HCT116 (cell line): ENCODE measurements at regions not wholly inside any gene's neighbourhood (a gene's known extent, or its start where the extent isn't known, plus 50 kb on each side); places are given as distances from the start of the nearest gene placed in this dataset.

Experiments
- ATAC-seq: fragments of 200-7000 bp; cut with Tn5 transposase; 2 replicates; pipeline ENCODE4 v1.9.1; 2020; ENCODE audit warnings: mild to moderate bottlenecking, moderate library complexity
- BruUV-seq: library from RNA; stranded (reverse); fragments of 400-500 nt; replicated peaks from 2 replicates; lab custom pipeline; 2021; lab: Mats Ljungman, UMichigan
- CTCF ChIA-PET: fragments of 300-600 bp; sonication (Branson Sonifier 250); formaldehyde crosslinking; loops from one replicate; lab custom pipeline; 2021; ENCODE audit warnings: antibody characterized with exemption; lab: Charles Lee
- POLR2A ChIA-PET: fragments of 300-600, 350-600 bp; sonication (Branson Sonifier 250); formaldehyde crosslinking; loops from one replicate; lab custom pipeline; 2021; ENCODE audit warnings: antibody characterized with exemption; lab: Charles Lee
- RAD21 ChIA-PET, 2 experiments: fragments of 300-600 bp; sonication (Branson Sonifier 250); formaldehyde crosslinking; loops; one replicate each; lab custom pipeline; 2023; ENCODE audit warnings: low total read pairs in 2 of 2; ENCODE audit not compliant: uncharacterized antibody in 2 of 2, unreplicated experiment in 2 of 2, low non-redundant PET in 1 of 2; lab: Charles Lee
- DNase-seq: peaks from one replicate; pipeline ENCODE4 v3.0.0-alpha.2; 2010; ENCODE audit warnings: low read depth, low spot score
- H2AFZ ChIP-seq: fragments of 200-600 bp; shearing (Covaris generic), sonication (generic); 2 replicates; pipeline ENCODE4 v1.6.1; 2017; ENCODE audit warnings: low read depth, mixed run types, mixed read lengths, antibody characterized with exemption, low read length; ENCODE audit not compliant: poor library complexity, severe bottlenecking
- H3K27ac ChIP-seq: 2 replicates; pipeline ENCODE4 v1.5.1; 2012; ENCODE audit warnings: low read depth, low read length
- H3K27me3 ChIP-seq: fragments of 200-600 bp; sonication (generic); 2 replicates; pipeline ENCODE4 v1.6.1; 2016; ENCODE audit warnings: mixed run types, low read length, mixed read lengths; ENCODE audit not compliant: insufficient read depth
- H3K36me3 ChIP-seq, 2 experiments: fragments of 200-500 bp in 1 of 2; fragments of 200-600 bp in 1 of 2; sonication (Bioruptor generic) in 1 of 2; sonication (generic) in 1 of 2; 2 replicates each; pipeline versions ENCODE4 v1.5.1 to v1.6.1; 2014 to 2016; ENCODE audit warnings: low read length in 2 of 2, inconsistent platforms in 1 of 2, mixed read lengths in 1 of 2, mixed run types in 1 of 2; ENCODE audit not compliant: insufficient read depth in 2 of 2, control insufficient read depth in 1 of 2
- H3K4me1 ChIP-seq, 2 experiments: fragments of 200-600 bp in 1 of 2; sonication (generic) in 1 of 2; 2 replicates each; pipeline versions ENCODE4 v1.5.1 to v1.6.1; 2012 to 2017; ENCODE audit warnings: low read length in 2 of 2, inconsistent platforms in 1 of 2, mild to moderate bottlenecking in 1 of 2, mixed read lengths in 1 of 2, mixed run types in 1 of 2, moderate library complexity in 1 of 2; ENCODE audit not compliant: insufficient read depth in 2 of 2, control insufficient read depth in 1 of 2
- H3K4me2 ChIP-seq: fragments of 200-600 bp; sonication (generic); 2 replicates; pipeline ENCODE4 v1.6.1; 2017; ENCODE audit warnings: mixed run types, low read length, mixed read lengths
- H3K4me3 ChIP-seq, 2 experiments: fragments of 200-600 bp in 1 of 2; sonication (generic) in 1 of 2; replicated peaks in 1 of 2; 2 replicates each; pipeline ENCODE4 v1.5.1; 2011 to 2016; ENCODE audit warnings: low read length in 2 of 2, control low read depth in 1 of 2, low read depth in 1 of 2, mild to moderate bottlenecking in 1 of 2, mixed read lengths in 1 of 2, mixed run types in 1 of 2
- H3K79me2 ChIP-seq: fragments of 200-600 bp; sonication (generic); 2 replicates; pipeline ENCODE4 v1.6.1; 2017; ENCODE audit warnings: mild to moderate bottlenecking, mixed run types, low read length, moderate library complexity, mixed read lengths; ENCODE audit not compliant: insufficient read depth
- H3K9ac ChIP-seq: fragments of 200-600 bp; sonication (generic); 2 replicates; pipeline ENCODE4 v1.6.1; 2016; ENCODE audit warnings: low read length, mixed read lengths
- H3K9me2 ChIP-seq: fragments of 200-600 bp; sonication (generic), shearing (Covaris generic); 2 replicates; pipeline ENCODE4 v1.6.1; 2017; ENCODE audit warnings: mixed run types, mild to moderate bottlenecking, moderate library complexity; ENCODE audit not compliant: insufficient read depth
- H3K9me3 ChIP-seq, 2 experiments: fragments of 200-500 bp in 1 of 2; fragments of 200-600 bp in 1 of 2; sonication (Bioruptor generic) in 1 of 2; sonication (generic) in 1 of 2; 2 replicates each; pipeline ENCODE4 v1.6.1; 2014 to 2017; ENCODE audit warnings: low read length in 2 of 2, mixed read lengths in 2 of 2, inconsistent platforms in 1 of 2, low read depth in 1 of 2, mild to moderate bottlenecking in 1 of 2, mixed run types in 1 of 2, moderate library complexity in 1 of 2; ENCODE audit not compliant: control insufficient read depth in 1 of 2, insufficient read depth in 1 of 2
- H4K20me1 ChIP-seq: fragments of 200-600 bp; sonication (generic), shearing (Covaris generic); 2 replicates; pipeline ENCODE4 v1.6.1; 2017; ENCODE audit warnings: mixed run types, mild to moderate bottlenecking, moderate library complexity; ENCODE audit not compliant: insufficient read depth
- EGR1 ChIP-seq: IDR thresholded peaks from 2 replicates; pipeline ENCODE4 v1.6.1; 2012; ENCODE audit warnings: low read depth
- ELF1 ChIP-seq: IDR thresholded peaks from 2 replicates; pipeline ENCODE4 v1.6.1; 2012; ENCODE audit warnings: low read depth, borderline replicate concordance
- EZH2phosphoT487 ChIP-seq: fragments of 200-600 bp; IDR thresholded peaks from 2 replicates; pipeline ENCODE4 v1.6.1; 2018; ENCODE audit warnings: antibody characterized with exemption, borderline replicate concordance
- FOSL1 ChIP-seq: IDR thresholded peaks from 2 replicates; pipeline ENCODE4 v1.6.1; 2012; ENCODE audit warnings: low read depth
- JUND ChIP-seq: IDR thresholded peaks from 2 replicates; pipeline ENCODE4 v1.6.1; 2012
- MAX ChIP-seq: IDR thresholded peaks from 2 replicates; pipeline ENCODE4 v1.6.1; 2012
- SRF ChIP-seq: IDR thresholded peaks from 2 replicates; pipeline ENCODE4 v1.6.1; 2012; ENCODE audit warnings: low read depth
- TCF7L2 ChIP-seq: IDR thresholded peaks from 2 replicates; pipeline ENCODE4 v1.7.0; 2011; ENCODE audit warnings: borderline replicate concordance, inconsistent platforms; ENCODE audit not compliant: insufficient read depth, insufficient read length; ENCODE audit errors: extremely low read depth
- YY1 ChIP-seq: IDR thresholded peaks from 2 replicates; pipeline ENCODE4 v1.6.1; 2011; ENCODE audit warnings: low read length, low read depth, moderate library complexity, mild to moderate bottlenecking; ENCODE audit not compliant: insufficient replicate concordance; ENCODE audit errors: extremely low read depth
- ZFX ChIP-seq: fragments of 450-650 bp; IDR thresholded peaks from 2 replicates; pipeline ENCODE4 v1.6.1; 2017
- intact Hi-C: fragments of 100-400 bp; cut with micrococcal nuclease; formaldehyde crosslinking; loops from 2 replicates; pipeline ENCODE4 v1.10.0; 2022
- TF ChIP-seq, protein P1 (sequence below), 3 experiments: fragments of 200-600 bp in 1 of 3; sonication (generic) in 1 of 3; IDR thresholded peaks in 2 of 3; conservative IDR thresholded peaks in 1 of 3; 2 replicates each; pipeline ENCODE4 v1.5.1; 2012 to 2017; ENCODE audit warnings: low read depth in 2 of 3, low read length in 2 of 3, antibody characterized with exemption in 1 of 3, borderline replicate concordance in 1 of 3, control low read depth in 1 of 3, mild to moderate bottlenecking in 1 of 3, mixed read lengths in 1 of 3, mixed run types in 1 of 3, moderate library complexity in 1 of 3; ENCODE audit not compliant: insufficient read depth in 1 of 3
- TF ChIP-seq, protein P2 (sequence below): IDR thresholded peaks from 2 replicates; pipeline ENCODE4 v1.6.1; 2012
- TF ChIP-seq, protein P3 (sequence below): IDR thresholded peaks from 2 replicates; pipeline ENCODE4 v1.6.1; 2011; ENCODE audit warnings: mild to moderate bottlenecking, low read length, moderate library complexity; ENCODE audit not compliant: insufficient replicate concordance; ENCODE audit errors: extremely low read depth

GRCh38 chr13:55963934-55964333, 1176.8 kb upstream of the PRR20A start:
- no peak for ATAC-seq
- no peak overlapping the region for H3K9ac ChIP-seq
- TF ChIP-seq, protein P1, sequence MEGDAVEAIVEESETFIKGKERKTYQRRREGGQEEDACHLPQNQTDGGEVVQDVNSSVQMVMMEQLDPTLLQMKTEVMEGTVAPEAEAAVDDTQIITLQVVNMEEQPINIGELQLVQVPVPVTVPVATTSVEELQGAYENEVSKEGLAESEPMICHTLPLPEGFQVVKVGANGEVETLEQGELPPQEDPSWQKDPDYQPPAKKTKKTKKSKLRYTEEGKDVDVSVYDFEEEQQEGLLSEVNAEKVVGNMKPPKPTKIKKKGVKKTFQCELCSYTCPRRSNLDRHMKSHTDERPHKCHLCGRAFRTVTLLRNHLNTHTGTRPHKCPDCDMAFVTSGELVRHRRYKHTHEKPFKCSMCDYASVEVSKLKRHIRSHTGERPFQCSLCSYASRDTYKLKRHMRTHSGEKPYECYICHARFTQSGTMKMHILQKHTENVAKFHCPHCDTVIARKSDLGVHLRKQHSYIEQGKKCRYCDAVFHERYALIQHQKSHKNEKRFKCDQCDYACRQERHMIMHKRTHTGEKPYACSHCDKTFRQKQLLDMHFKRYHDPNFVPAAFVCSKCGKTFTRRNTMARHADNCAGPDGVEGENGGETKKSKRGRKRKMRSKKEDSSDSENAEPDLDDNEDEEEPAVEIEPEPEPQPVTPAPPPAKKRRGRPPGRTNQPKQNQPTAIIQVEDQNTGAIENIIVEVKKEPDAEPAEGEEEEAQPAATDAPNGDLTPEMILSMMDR (IDR thresholded peaks at IDR 0.05 in 2 of 3, conservative IDR thresholded peaks at IDR 0.05 in 1 of 3; ENCODE audit: borderline replicate concordance in 1 of 3, insufficient read depth in 1 of 3, low read depth in 2 of 3, low read length in 2 of 3), result no peak
- TF ChIP-seq, protein P2, sequence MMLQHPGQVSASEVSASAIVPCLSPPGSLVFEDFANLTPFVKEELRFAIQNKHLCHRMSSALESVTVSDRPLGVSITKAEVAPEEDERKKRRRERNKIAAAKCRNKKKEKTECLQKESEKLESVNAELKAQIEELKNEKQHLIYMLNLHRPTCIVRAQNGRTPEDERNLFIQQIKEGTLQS, result no peak
- TF ChIP-seq, all 23 proteins: peak for 0
- no peak for DNase-seq
- peaks cover 0 to 13% of the 10 kb centered on the region in 2 experiments; a peak in 2 of 4 replicates for H3K9me3 ChIP-seq
- ChIA-PET POLR2A (no interaction called here), RAD21 (no interaction called here), CTCF (no interaction called here)
- no peaks in the 10 kb centered on the region for H3K4me1 ChIP-seq
- H3K27me3 ChIP-seq, result no peaks in the 10 kb centered on the region
- H2AFZ ChIP-seq, result no peak overlapping the region
- intact Hi-C loops, result no loop called here
- no peaks in the 10 kb centered on the region for H3K79me2 ChIP-seq
- no peaks in the 10 kb centered on the region for H3K9me2 ChIP-seq
- no peak overlapping the region for H3K4me3 ChIP-seq
- no peak overlapping the region for H3K27ac ChIP-seq
- H3K36me3 ChIP-seq, result no peaks in the 10 kb centered on the region
- BruUV-seq, result no TSS peak
- no peaks in the 10 kb centered on the region for H4K20me1 ChIP-seq
- H3K4me2 ChIP-seq, result no peak overlapping the region

DNA sequence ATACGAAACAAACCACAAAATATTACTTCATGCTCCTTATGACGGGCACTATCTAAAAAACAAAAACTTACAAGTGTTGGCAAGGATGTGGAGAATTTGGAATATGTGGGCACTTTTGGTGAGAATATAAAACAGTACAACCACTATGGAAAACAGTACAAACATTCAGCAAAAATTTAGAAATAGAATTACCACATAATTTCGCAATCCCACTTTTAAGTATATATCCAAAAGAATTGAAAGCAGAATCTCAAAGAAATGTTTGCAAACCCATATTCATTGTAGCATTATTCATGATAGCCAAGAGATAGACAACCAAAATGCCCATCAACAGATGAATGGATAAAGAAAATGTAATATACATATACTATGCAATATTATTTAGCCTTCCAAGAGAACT, 1173.7 kb upstream of the PRR20A start:
- ATAC-seq (no peak), DNase-seq (no peak)
- Histone ChIP-seq H2AFZ (no peak overlapping the region), H3K9me3 (peaks cover 0 to 19% of the 10 kb centered on the region in 2 experiments; a peak in 2 of 4 replicates), H3K4me1 (no peaks in the 10 kb centered on the region), H3K4me2 (no peak overlapping the region), H3K36me3 (no peaks in the 10 kb centered on the region), H3K4me3 (no peak overlapping the region), H4K20me1 (no peaks in the 10 kb centered on the region), H3K9ac (no peak overlapping the region), H3K27ac (no peak overlapping the region), H3K27me3 (no peaks in the 10 kb centered on the region), H3K9me2 (no peaks in the 10 kb centered on the region), H3K79me2 (no peaks in the 10 kb centered on the region)
- ChIA-PET RAD21 (no interaction called here), POLR2A (no interaction called here), CTCF (no interaction called here)
- BruUV-seq, result no TSS peak
- intact Hi-C loops, result no loop called here
- no peak for TF ChIP-seq YY1
- TF ChIP-seq ZFX, result no peak
- TF ChIP-seq, protein P1 (IDR thresholded peaks at IDR 0.05 in 2 of 3, conservative IDR thresholded peaks at IDR 0.05 in 1 of 3; ENCODE audit: borderline replicate concordance in 1 of 3, insufficient read depth in 1 of 3, low read depth in 2 of 3, low read length in 2 of 3), result no peak
- TF ChIP-seq SRF, result no peak
- TF ChIP-seq, protein P3, sequence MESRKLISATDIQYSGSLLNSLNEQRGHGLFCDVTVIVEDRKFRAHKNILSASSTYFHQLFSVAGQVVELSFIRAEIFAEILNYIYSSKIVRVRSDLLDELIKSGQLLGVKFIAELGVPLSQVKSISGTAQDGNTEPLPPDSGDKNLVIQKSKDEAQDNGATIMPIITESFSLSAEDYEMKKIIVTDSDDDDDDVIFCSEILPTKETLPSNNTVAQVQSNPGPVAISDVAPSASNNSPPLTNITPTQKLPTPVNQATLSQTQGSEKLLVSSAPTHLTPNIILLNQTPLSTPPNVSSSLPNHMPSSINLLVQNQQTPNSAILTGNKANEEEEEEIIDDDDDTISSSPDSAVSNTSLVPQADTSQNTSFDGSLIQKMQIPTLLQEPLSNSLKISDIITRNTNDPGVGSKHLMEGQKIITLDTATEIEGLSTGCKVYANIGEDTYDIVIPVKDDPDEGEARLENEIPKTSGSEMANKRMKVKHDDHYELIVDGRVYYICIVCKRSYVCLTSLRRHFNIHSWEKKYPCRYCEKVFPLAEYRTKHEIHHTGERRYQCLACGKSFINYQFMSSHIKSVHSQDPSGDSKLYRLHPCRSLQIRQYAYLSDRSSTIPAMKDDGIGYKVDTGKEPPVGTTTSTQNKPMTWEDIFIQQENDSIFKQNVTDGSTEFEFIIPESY, result no peak
- TF ChIP-seq TCF7L2, result no peak
- no peak for TF ChIP-seq JUND
- no peak for TF ChIP-seq FOSL1
- TF ChIP-seq ELF1, result no peak
- TF ChIP-seq MAX, result no peak
- no peak for TF ChIP-seq EZH2phosphoT487
- no peak for TF ChIP-seq EGR1
